Sigmoid colon (tissue), 4 donors: ENCODE measurements at regions not wholly inside any gene's neighbourhood (a gene's known extent, or its start where the extent isn't known, plus 50 kb on each side); places are given as distances from the start of the nearest gene placed in this dataset.

Experiments
- POLR2A ChIP-seq, 2 donors: fragments of 450-650 bp; IDR thresholded peaks; one replicate each; pipeline ENCODE4 v1.6.1; 2016; ENCODE audit warnings: antibody characterized with exemption in 2 of 2, mild to moderate bottlenecking in 2 of 2, moderate library complexity in 2 of 2
- POLR2AphosphoS5 ChIP-seq, 4 donors: sonication (generic); formaldehyde crosslinking; IDR thresholded peaks; one replicate each; pipeline ENCODE4 v1.6.1; 2017; ENCODE audit warnings: antibody characterized with exemption in 4 of 4
- TF ChIP-seq, protein P1 (sequence below), 4 experiments: fragments of 450-650 bp in 3 of 4; fragments of 200-600 bp in 1 of 4; IDR thresholded peaks; one replicate each; pipeline ENCODE4 v1.5.1; 2016 to 2019; ENCODE audit warnings: antibody characterized with exemption in 4 of 4, mild to moderate bottlenecking in 3 of 4, moderate library complexity in 2 of 4

GRCh38 chr6:167558246-167559177, 233.6 kb downstream of the TTLL2 start:
- TF ChIP-seq, protein P1, sequence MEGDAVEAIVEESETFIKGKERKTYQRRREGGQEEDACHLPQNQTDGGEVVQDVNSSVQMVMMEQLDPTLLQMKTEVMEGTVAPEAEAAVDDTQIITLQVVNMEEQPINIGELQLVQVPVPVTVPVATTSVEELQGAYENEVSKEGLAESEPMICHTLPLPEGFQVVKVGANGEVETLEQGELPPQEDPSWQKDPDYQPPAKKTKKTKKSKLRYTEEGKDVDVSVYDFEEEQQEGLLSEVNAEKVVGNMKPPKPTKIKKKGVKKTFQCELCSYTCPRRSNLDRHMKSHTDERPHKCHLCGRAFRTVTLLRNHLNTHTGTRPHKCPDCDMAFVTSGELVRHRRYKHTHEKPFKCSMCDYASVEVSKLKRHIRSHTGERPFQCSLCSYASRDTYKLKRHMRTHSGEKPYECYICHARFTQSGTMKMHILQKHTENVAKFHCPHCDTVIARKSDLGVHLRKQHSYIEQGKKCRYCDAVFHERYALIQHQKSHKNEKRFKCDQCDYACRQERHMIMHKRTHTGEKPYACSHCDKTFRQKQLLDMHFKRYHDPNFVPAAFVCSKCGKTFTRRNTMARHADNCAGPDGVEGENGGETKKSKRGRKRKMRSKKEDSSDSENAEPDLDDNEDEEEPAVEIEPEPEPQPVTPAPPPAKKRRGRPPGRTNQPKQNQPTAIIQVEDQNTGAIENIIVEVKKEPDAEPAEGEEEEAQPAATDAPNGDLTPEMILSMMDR (IDR thresholded peaks at IDR 0.05): no peak
- TF ChIP-seq POLR2AphosphoS5 (IDR thresholded peaks at IDR 0.05) (no peak), POLR2A (IDR thresholded peaks at IDR 0.05) (no peak)
